ENCODE measurements at regions not wholly inside any gene's neighbourhood (a gene's known extent, or its start where the extent isn't known, plus 50 kb on each side); places are given as distances from the start of the nearest gene placed in this dataset.

GRCh38 chr17:77666881-77667395, 291.6 kb upstream of the TNRC6C start:
- TF ChIP-seq CTCF (IDR thresholded peaks at IDR 0.05) (no peak), POLR2A (IDR thresholded peaks at IDR 0.05) (no peak), EP300 (IDR thresholded peaks at IDR 0.05) (no peak)
